ENCODE measurements at regions not wholly inside any gene's neighbourhood (a gene's known extent, or its start where the extent isn't known, plus 50 kb on each side); places are given as distances from the start of the nearest gene placed in this dataset.

- TF ChIP-seq CTCF (IDR thresholded peaks at IDR 0.05) (no peak), POLR2A (IDR thresholded peaks at IDR 0.05) (no peak)
These were observed 97.5 kb upstream of the PRR5 start for GRCh38 chr22:44604455-44604854.

All from testis (tissue), 2 donors.